ELR (cell line): ENCODE measurements at regions not wholly inside any gene's neighbourhood (a gene's known extent, or its start where the extent isn't known, plus 50 kb on each side); places are given as distances from the start of the nearest gene placed in this dataset.
A peak's percentile ranks its signal among the peaks of the same experiment; 100 is the strongest.
"Not testable (repeated sequence)": the region's sequence is repeated elsewhere in the genome, so short reads cannot be mapped to it uniquely, and the experiment has no call there.

ENCODE experiments used
- DNase-seq: peaks from one replicate; pipeline ENCODE4 v3.0.0-alpha.2; 2015; ENCODE audit warnings: low read depth

GRCh38 chr11:104704146-104704830, 194.0 kb downstream of the CASP12 start:
- DNase-seq = no peak

- peak; percentile 35 for DNase-seq
Measured at GRCh38 chr11:104700609-104701008, 197.7 kb downstream of the CASP12 start.

GRCh38 chr11:104699981-104700380, 198.3 kb downstream of the CASP12 start:
- no peak for DNase-seq

- no peak for DNase-seq
Measured at GRCh38 chr11:104695065-104695463, 203.2 kb downstream of the CASP12 start.

- DNase-seq = peak; percentile 85
Measured at GRCh38 chr11:104694259-104695064, 203.8 kb downstream of the CASP12 start.

- no peak for DNase-seq
Measured at GRCh38 chr11:104692751-104693150, 205.5 kb downstream of the CASP12 start.

GRCh38 chr11:104691129-104691528, 207.1 kb downstream of the CASP12 start:
- DNase-seq = peak; percentile 32

- DNase-seq = no peak
Measured at GRCh38 chr11:104690241-104690640, 208.0 kb downstream of the CASP12 start.

- DNase-seq = no peak
Measured at GRCh38 chr11:104688731-104689130, 209.5 kb downstream of the CASP12 start.

- DNase-seq = no peak
Measured at GRCh38 chr11:104682206-104682605, 216.1 kb downstream of the CASP12 start.

GRCh38 chr11:104679258-104679657, 219.0 kb downstream of the CASP12 start:
- DNase-seq = no peak

- DNase-seq = peak; percentile 13
Measured at GRCh38 chr11:104678408-104678807, 219.9 kb downstream of the CASP12 start.

- DNase-seq = not testable (repeated sequence)
Measured at GRCh38 chr11:104677069-104677468, 221.2 kb downstream of the CASP12 start.

- no peak for DNase-seq
Measured at GRCh38 chr11:104672897-104673296, 225.4 kb downstream of the CASP12 start.

- peak; percentile 90 for DNase-seq
Measured at GRCh38 chr11:104668797-104669463, 229.3 kb downstream of the CASP12 start.

GRCh38 chr11:104666624-104667023, 231.6 kb downstream of the CASP12 start:
- no peak for DNase-seq

GRCh38 chr11:104665641-104666040, 232.6 kb downstream of the CASP12 start:
- DNase-seq = no peak

- DNase-seq = peak; percentile 43
Measured at GRCh38 chr11:104663190-104664140, 234.8 kb downstream of the CASP12 start.

GRCh38 chr11:104661901-104662300, 236.4 kb downstream of the CASP12 start:
- no peak for DNase-seq

- no peak for DNase-seq
Measured at GRCh38 chr11:104661471-104661870, 236.8 kb downstream of the CASP12 start.

- DNase-seq = no peak
Measured at GRCh38 chr11:104658177-104658576, 240.1 kb downstream of the CASP12 start.

GRCh38 chr11:104657083-104657482, 241.2 kb downstream of the CASP12 start:
- DNase-seq = no peak
